H1 (cell line): ENCODE measurements at regions not wholly inside any gene's neighbourhood (a gene's known extent, or its start where the extent isn't known, plus 50 kb on each side); places are given as distances from the start of the nearest gene placed in this dataset.

ENCODE experiments used
- CTCF ChIA-PET: fragments of 300-600 bp; sonication (Branson Sonifier 250); formaldehyde crosslinking; loops from one replicate; lab custom pipeline; 2021; ENCODE audit not compliant: partially characterized antibody; lab: Charles Lee
- POLR2A ChIA-PET: fragments of 300-600 bp; sonication (Branson Sonifier 250); formaldehyde crosslinking; loops from one replicate; lab custom pipeline; 2021; ENCODE audit warnings: inconsistent platforms; ENCODE audit not compliant: partially characterized antibody; lab: Charles Lee
- DNase-seq, 2 experiments: peaks; one replicate each; pipeline versions ENCODE4 v3.0.0 to v3.0.0-alpha.2; 2010 to 2022; ENCODE audit warnings: low spot score in 2 of 2, low read depth in 1 of 2, mixed read lengths in 1 of 2
- FAIRE-seq: peaks from 2 replicates; lab custom pipeline; 2011; peaks lifted over from hg19 to GRCh38; lab: Jason Lieb, UNC
- H2AFZ ChIP-seq: 2 replicates; pipeline ENCODE4 v1.8.1; 2012; ENCODE audit warnings: low read length, inconsistent platforms
- H2AK5ac ChIP-seq: 2 replicates; pipeline ENCODE4 v1.6.1; 2013; ENCODE audit warnings: low read depth, low read length
- H2BK120ac ChIP-seq: replicated peaks from 2 replicates; pipeline ENCODE3; 2013; ENCODE audit warnings: low read depth, low read length, inconsistent platforms
- H2BK12ac ChIP-seq: 2 replicates; pipeline ENCODE4 v1.6.1; 2013; ENCODE audit warnings: low read depth, low read length
- H2BK15ac ChIP-seq: 2 replicates; pipeline ENCODE4 v1.6.1; 2013; ENCODE audit warnings: low read length
- H2BK20ac ChIP-seq: 2 replicates; pipeline ENCODE4 v1.6.1; 2013; ENCODE audit warnings: low read length
- H2BK5ac ChIP-seq: 2 replicates; pipeline ENCODE4 v1.6.1; 2013; ENCODE audit warnings: low read depth, low read length
- H3K14ac ChIP-seq: 2 replicates; pipeline ENCODE4 v1.6.1; 2013; ENCODE audit warnings: inconsistent platforms; ENCODE audit not compliant: insufficient read length
- H3K18ac ChIP-seq: 2 replicates; pipeline ENCODE4 v1.6.1; 2013; ENCODE audit warnings: low read length; ENCODE audit errors: extremely low read depth
- H3K23ac ChIP-seq: 2 replicates; pipeline ENCODE4 v1.6.1; 2013; ENCODE audit warnings: inconsistent platforms; ENCODE audit not compliant: insufficient read length
- H3K23me2 ChIP-seq: 2 replicates; pipeline ENCODE4 v1.6.1; 2013; ENCODE audit warnings: low read depth, low read length
- H3K27ac ChIP-seq: 2 replicates; pipeline ENCODE4 v1.6.1; 2011; ENCODE audit warnings: low read depth, low read length, inconsistent platforms
- H3K27me3 ChIP-seq, 4 experiments: replicated peaks in 1 of 4; 1 replicate in 1 of 4; 2 replicates in 3 of 4; pipeline versions ENCODE4 v1.6.1 to v1.8.1; 2011 to 2013; ENCODE audit warnings: low read length in 3 of 4, mild to moderate bottlenecking in 3 of 4, inconsistent platforms in 2 of 4, mixed read lengths in 2 of 4, moderate library complexity in 1 of 4; ENCODE audit not compliant: control insufficient read depth in 3 of 4, insufficient read depth in 3 of 4; ENCODE audit errors: extremely low read depth in 1 of 4
- H3K36me3 ChIP-seq, 4 experiments: 2 replicates each; pipeline versions ENCODE4 v1.6.1 to v1.8.1; 2011 to 2013; ENCODE audit warnings: mild to moderate bottlenecking in 4 of 4, low read length in 3 of 4, moderate library complexity in 2 of 4, control low read depth in 1 of 4, inconsistent platforms in 1 of 4; ENCODE audit not compliant: insufficient read depth in 4 of 4, control insufficient read depth in 2 of 4
- H3K4ac ChIP-seq: replicated peaks from 2 replicates; pipeline ENCODE3; 2013; ENCODE audit warnings: low read length, low read depth, mixed read lengths, inconsistent platforms; ENCODE audit not compliant: insufficient read length
- H3K4me1 ChIP-seq, 4 experiments: replicated peaks in 1 of 4; 1 replicate in 1 of 4; 2 replicates in 3 of 4; pipeline versions ENCODE4 v1.6.1 to v1.8.1; 2011 to 2013; ENCODE audit warnings: low read length in 3 of 4, inconsistent platforms in 2 of 4, mixed read lengths in 1 of 4; ENCODE audit not compliant: insufficient read depth in 4 of 4, control insufficient read depth in 3 of 4
- H3K4me2 ChIP-seq, 2 experiments: 2 replicates each; pipeline versions ENCODE4 v1.6.1 to v1.8.1; 2011 to 2013; ENCODE audit warnings: low read depth in 2 of 2, low read length in 2 of 2, control low read depth in 1 of 2, inconsistent platforms in 1 of 2, mild to moderate bottlenecking in 1 of 2; ENCODE audit not compliant: insufficient read depth in 1 of 2
- H3K4me3 ChIP-seq, 4 experiments: fragments of 200-600, 300-600 bp in 1 of 4; sonication (generic), shearing (Covaris generic), sonication (Bioruptor Twin) in 1 of 4; 2 replicates each; pipeline versions ENCODE4 v1.5.1 to v1.8.1; 2011 to 2016; ENCODE audit warnings: low read length in 4 of 4, low read depth in 3 of 4, control low read depth in 2 of 4, inconsistent platforms in 2 of 4, mild to moderate bottlenecking in 2 of 4, mixed read lengths in 1 of 4, moderate library complexity in 1 of 4; ENCODE audit not compliant: insufficient read depth in 2 of 4; ENCODE audit errors: extremely low read depth in 1 of 4
- H3K56ac ChIP-seq: replicated peaks from 2 replicates; pipeline ENCODE3; 2013; ENCODE audit warnings: low read depth, mild to moderate bottlenecking, mixed read lengths, low read length, inconsistent platforms; ENCODE audit not compliant: insufficient read length
- H3K79me1 ChIP-seq: 2 replicates; pipeline ENCODE4 v1.6.1; 2013; ENCODE audit warnings: low read depth, low read length, control low read depth
- H3K79me2 ChIP-seq, 2 experiments: 2 replicates each; pipeline versions ENCODE4 v1.6.1 to v1.8.1; 2012 to 2013; ENCODE audit warnings: low read length in 2 of 2, mild to moderate bottlenecking in 2 of 2, inconsistent platforms in 1 of 2; ENCODE audit not compliant: insufficient read depth in 2 of 2, control insufficient read depth in 1 of 2
- H3K9ac ChIP-seq, 4 experiments: replicated peaks in 1 of 4; 1 replicate in 1 of 4; 2 replicates in 3 of 4; pipeline versions ENCODE4 v1.6.1 to v1.8.1; 2011 to 2013; ENCODE audit warnings: low read depth in 3 of 4, low read length in 3 of 4, control low read depth in 2 of 4, mild to moderate bottlenecking in 2 of 4, moderate library complexity in 2 of 4, inconsistent platforms in 1 of 4; ENCODE audit errors: extremely low read depth in 1 of 4
- H3K9me3 ChIP-seq, 2 experiments: 2 replicates each; pipeline versions ENCODE4 v1.6.1 to v1.8.1; 2012 to 2013; ENCODE audit warnings: mild to moderate bottlenecking in 2 of 2, moderate library complexity in 2 of 2, control low read depth in 1 of 2, inconsistent platforms in 1 of 2, low read depth in 1 of 2, low read length in 1 of 2, mixed read lengths in 1 of 2; ENCODE audit not compliant: insufficient read depth in 2 of 2
- H4K20me1 ChIP-seq, 2 experiments: replicated peaks in 1 of 2; 2 replicates each; pipeline versions ENCODE3 to v1.8.1; 2011 to 2013; ENCODE audit warnings: inconsistent platforms in 2 of 2, low read length in 2 of 2, mild to moderate bottlenecking in 1 of 2; ENCODE audit not compliant: insufficient read depth in 2 of 2, control insufficient read depth in 1 of 2
- H4K5ac ChIP-seq: 2 replicates; pipeline ENCODE4 v1.6.1; 2013; ENCODE audit warnings: low read length, low read depth, mixed read lengths, inconsistent platforms; ENCODE audit not compliant: insufficient read length
- H4K8ac ChIP-seq: 2 replicates; pipeline ENCODE4 v1.8.0; 2013; ENCODE audit warnings: mild to moderate bottlenecking, moderate library complexity, low read length, inconsistent platforms; ENCODE audit not compliant: insufficient read depth; ENCODE audit errors: extremely low read depth
- H4K91ac ChIP-seq: replicated peaks from 2 replicates; pipeline ENCODE3; 2013; ENCODE audit warnings: low read length, mixed read lengths, inconsistent platforms; ENCODE audit not compliant: insufficient read length
- MAFK ChIP-seq: IDR thresholded peaks from 2 replicates; pipeline ENCODE4 v1.6.1; 2012; ENCODE audit warnings: low read depth, mild to moderate bottlenecking, improper control_type of control experiment, low read length
- WGBS, 2 experiments: shearing (Covaris generic) in 1 of 2; methylation state at CpG; one replicate each; pipeline versions ENCODE4 v1.1.6 to v1.1.7; 2013 to 2015; ENCODE audit warnings: low lambda C conversion rate in 2 of 2, mixed read lengths in 2 of 2, inconsistent platforms in 1 of 2, low coverage in 1 of 2, missing lambda C conversion rate in 1 of 2; ENCODE audit not compliant: insufficient replicate concordance in 2 of 2, insufficient coverage in 1 of 2, insufficient read length in 1 of 2; ENCODE audit errors: extremely low coverage in 1 of 2, missing lambda C conversion rate in 1 of 2; 5-methylcytosine and 5-hydroxymethylcytosine counted together

DNA sequence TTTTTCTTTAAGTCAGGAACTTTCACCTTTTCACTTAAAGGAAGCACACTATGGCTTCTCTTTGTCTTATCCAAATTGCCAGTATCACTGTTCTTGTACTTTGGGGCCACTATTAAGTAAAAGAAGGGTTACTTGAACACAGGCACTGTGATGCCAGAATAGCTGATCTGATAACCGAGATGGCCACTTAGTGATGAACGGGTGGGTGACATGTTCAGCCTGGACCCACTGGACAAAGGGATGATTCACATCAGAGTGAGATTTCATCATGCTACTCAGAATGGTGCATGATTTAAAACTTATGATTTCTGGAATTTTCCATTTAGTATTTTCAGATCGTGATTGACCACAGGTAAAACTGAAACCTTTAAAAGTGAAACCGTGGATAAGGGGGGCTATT lies 252.6 kb downstream of the KLF13 start:
- Histone ChIP-seq H2BK5ac (no peak overlapping the region), H3K4ac (no peak overlapping the region), H3K36me3 (no peaks in the 10 kb centered on the region), H3K79me1 (no peaks in the 10 kb centered on the region), H2BK120ac (no peak overlapping the region), H3K27me3 (no peaks in the 10 kb centered on the region), H3K27ac (no peak overlapping the region), H4K91ac (peak overlapping the region; percentile 34), H3K23ac (no peak overlapping the region), H2BK20ac (no peak overlapping the region), H3K79me2 (no peaks in the 10 kb centered on the region), H3K4me2 (no peak overlapping the region), H2BK15ac (no peak overlapping the region), H3K14ac (no peak overlapping the region), H4K8ac (no peak overlapping the region), H3K9ac (no peak overlapping the region), H4K5ac (no peak overlapping the region), H4K20me1 (no peaks in the 10 kb centered on the region), H3K18ac (no peak overlapping the region), H3K56ac (no peak overlapping the region), H3K23me2 (no peaks in the 10 kb centered on the region; the same call in 1 of the 2 replicates), H3K4me1 (peaks cover 0 to 4% (median under 1%) of the 10 kb centered on the region in 4 experiments; a peak in 3 of 7 replicates), H3K9me3 (peaks cover 4 to 8% of the 10 kb centered on the region in 2 experiments; a peak in 2 of 4 replicates), H2AFZ (no peak overlapping the region), H2AK5ac (no peak overlapping the region), H3K4me3 (no peak overlapping the region), H2BK12ac (no peak overlapping the region)
- ChIA-PET POLR2A (no interaction called here), CTCF (no interaction called here)
- no peak for FAIRE-seq
- WGBS, 2 experiments, result 87% methylated on average over 4 of the region's 4 CpGs; no CpG with 5 or more reads in 1 of the 2 experiments
- no peak for DNase-seq
- TF ChIP-seq MAFK, result no peak
